IPS-20b (cell line): ENCODE measurements at regions not wholly inside any gene's neighbourhood (a gene's known extent, or its start where the extent isn't known, plus 50 kb on each side); places are given as distances from the start of the nearest gene placed in this dataset.

Experiments used
- H3K27ac ChIP-seq: one replicate; pipeline ENCODE4 v1.5.1; 2013; ENCODE audit warnings: low read length
- H3K27me3 ChIP-seq: 2 replicates; pipeline ENCODE4 v1.6.1; 2013; ENCODE audit warnings: mild to moderate bottlenecking, low read length, inconsistent platforms; ENCODE audit not compliant: insufficient read depth
- H3K36me3 ChIP-seq: 2 replicates; pipeline ENCODE4 v1.6.1; 2013; ENCODE audit warnings: low read depth, mild to moderate bottlenecking, inconsistent platforms, low read length, moderate library complexity; ENCODE audit not compliant: insufficient read depth
- H3K4me1 ChIP-seq: 2 replicates; pipeline ENCODE4 v1.6.1; 2013; ENCODE audit warnings: mild to moderate bottlenecking, control low read depth, inconsistent platforms, low read length, moderate library complexity; ENCODE audit not compliant: insufficient read depth
- H3K4me3 ChIP-seq: 2 replicates; pipeline ENCODE4 v1.5.1; 2013; ENCODE audit warnings: mild to moderate bottlenecking, low read length, inconsistent platforms
- H3K9ac ChIP-seq: 2 replicates; pipeline ENCODE4 v1.6.1; 2013; ENCODE audit warnings: low read depth, mild to moderate bottlenecking, inconsistent platforms, low read length, moderate library complexity
- H3K9me3 ChIP-seq: 2 replicates; pipeline ENCODE4 v1.6.1; 2013; ENCODE audit warnings: mild to moderate bottlenecking, low read depth, low read length, inconsistent platforms; ENCODE audit not compliant: insufficient read depth

DNA sequence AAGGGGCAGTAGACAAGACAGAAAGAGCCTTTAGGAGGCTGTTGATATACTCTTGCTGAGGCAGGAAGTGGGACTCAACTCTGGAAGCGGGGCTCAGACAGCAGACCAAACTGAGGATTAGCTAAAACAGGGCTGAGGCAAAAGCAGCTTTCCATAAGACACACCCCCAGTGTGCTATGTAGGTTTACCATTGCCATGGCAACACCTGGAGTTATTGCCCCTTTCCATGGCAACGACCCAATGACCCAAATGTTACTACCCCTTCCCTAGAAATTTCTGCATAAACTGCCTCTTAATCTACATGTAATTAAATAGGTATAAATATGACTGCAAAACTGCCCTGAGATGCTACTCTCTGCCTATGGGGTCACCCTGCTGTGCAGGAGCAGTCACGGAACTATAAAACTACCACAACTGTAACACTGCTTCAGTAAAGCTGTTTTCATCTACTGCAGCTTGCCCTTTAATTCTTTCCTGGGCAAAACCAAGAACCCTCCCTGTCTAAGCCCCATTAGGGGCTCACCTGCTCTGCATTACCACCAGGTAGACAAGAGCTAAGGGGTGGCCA lies 348.4 kb upstream of the PODXL start:
- Histone ChIP-seq H3K27ac (no peak overlapping the region), H3K9ac (no peak overlapping the region), H3K27me3 (peaks cover 65% of the 10 kb centered on the region), H3K4me3 (no peak overlapping the region), H3K36me3 (no peaks in the 10 kb centered on the region), H3K9me3 (peaks cover under 1% of the 10 kb centered on the region; the same call in 1 of the 2 replicates), H3K4me1 (no peaks in the 10 kb centered on the region)

DNA sequence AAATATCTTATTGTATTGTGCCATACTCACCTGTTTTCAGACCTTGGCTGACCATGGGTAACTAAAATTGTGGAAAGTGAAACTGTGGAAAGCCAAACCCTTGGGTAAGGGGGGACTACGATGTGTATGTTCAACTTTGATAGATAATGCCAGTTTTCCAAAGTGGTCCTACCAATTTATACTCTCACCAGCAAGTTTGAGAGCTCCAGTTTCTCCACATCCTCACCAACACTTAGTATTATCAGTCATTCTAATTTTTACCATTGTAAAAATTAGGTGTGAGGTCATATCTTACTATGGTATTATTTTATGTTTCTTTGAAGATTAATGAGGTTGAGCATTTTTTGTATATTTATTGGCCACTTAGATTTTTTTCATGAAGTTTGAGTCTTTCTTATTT lies 346.9 kb upstream of the PODXL start:
- H3K9me3 ChIP-seq, result no peaks in the 10 kb centered on the region
- no peaks in the 10 kb centered on the region for H3K4me1 ChIP-seq
- H3K27ac ChIP-seq, result no peak overlapping the region
- no peak overlapping the region for H3K9ac ChIP-seq
- no peaks in the 10 kb centered on the region for H3K36me3 ChIP-seq
- H3K4me3 ChIP-seq, result no peak overlapping the region
- H3K27me3 ChIP-seq, result peaks cover 65% of the 10 kb centered on the region

DNA sequence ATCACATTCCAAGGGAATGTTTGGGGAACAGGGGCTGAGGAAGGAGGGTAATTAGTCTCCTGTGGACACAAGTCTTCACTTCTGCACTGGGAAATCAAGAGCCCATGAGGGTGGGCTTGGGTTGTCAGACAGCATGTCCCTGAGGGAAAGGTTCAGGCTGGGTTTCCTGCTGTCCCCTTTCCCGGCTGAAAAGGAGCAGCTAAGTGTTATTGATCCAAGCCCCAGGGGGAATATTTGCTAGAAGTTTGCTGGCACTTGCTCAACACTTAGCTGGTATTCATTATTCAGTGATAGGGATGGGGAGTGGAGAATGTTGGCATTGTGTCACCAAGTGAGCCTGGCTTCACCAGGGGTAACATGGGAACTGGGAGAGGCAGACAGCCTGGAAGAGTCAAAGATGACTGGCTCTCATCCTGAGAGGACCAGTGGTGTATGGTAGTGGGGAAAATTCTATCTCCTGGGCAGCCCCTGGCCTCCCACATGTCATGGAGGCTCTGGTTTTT lies 344.4 kb upstream of the PODXL start:
- H3K4me1 ChIP-seq, result peaks cover 15% of the 10 kb centered on the region; the same call in 1 of the 2 replicates
- no peak overlapping the region for H3K9ac ChIP-seq
- no peak overlapping the region for H3K27ac ChIP-seq
- no peak overlapping the region for H3K4me3 ChIP-seq
- H3K27me3 ChIP-seq, result peaks cover 53% of the 10 kb centered on the region; the same call in 1 of the 2 replicates
- H3K9me3 ChIP-seq, result no peaks in the 10 kb centered on the region
- H3K36me3 ChIP-seq, result no peaks in the 10 kb centered on the region

DNA sequence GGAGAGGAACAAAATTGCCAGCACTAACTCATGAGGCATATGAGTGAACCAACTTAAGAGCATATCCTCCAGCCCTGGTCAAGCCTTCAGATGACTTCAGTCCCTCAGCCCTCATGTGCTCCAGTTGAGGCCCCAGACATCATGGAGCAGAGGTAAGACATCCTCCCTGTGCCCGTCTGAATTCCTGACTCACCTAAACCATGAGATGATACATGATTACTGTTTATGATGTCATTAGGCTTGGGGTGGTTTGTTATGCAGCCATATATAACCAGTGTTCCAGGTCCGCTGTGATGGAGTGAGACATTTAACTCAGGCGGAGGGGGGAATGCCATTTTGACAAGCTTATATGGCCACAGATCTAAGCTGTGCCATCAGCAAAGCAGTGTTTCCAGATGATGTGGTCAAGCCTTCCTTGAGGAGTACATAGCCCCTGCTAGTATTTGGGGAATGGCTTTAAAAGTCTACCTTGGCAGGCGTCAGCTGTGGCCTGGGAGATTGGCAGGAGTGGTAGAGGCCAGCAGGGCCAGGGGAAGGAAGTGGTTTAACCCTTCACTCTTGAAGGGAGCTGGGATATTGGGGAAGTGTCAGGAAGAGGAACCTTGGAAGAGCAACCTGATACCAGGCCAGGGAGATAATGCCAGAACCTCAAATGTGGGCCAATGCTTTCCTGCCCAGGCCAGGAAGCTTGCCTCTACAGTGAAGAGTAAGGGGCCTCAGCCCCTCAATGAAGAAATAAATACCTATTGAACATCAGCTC lies 343.0 kb upstream of the PODXL start:
- Histone ChIP-seq H3K4me1 (peaks cover 25% of the 10 kb centered on the region), H3K4me3 (no peak overlapping the region), H3K27ac (no peak overlapping the region), H3K36me3 (no peaks in the 10 kb centered on the region), H3K27me3 (peaks cover 53% of the 10 kb centered on the region; the same call in 1 of the 2 replicates), H3K9me3 (no peaks in the 10 kb centered on the region), H3K9ac (no peak overlapping the region)

DNA sequence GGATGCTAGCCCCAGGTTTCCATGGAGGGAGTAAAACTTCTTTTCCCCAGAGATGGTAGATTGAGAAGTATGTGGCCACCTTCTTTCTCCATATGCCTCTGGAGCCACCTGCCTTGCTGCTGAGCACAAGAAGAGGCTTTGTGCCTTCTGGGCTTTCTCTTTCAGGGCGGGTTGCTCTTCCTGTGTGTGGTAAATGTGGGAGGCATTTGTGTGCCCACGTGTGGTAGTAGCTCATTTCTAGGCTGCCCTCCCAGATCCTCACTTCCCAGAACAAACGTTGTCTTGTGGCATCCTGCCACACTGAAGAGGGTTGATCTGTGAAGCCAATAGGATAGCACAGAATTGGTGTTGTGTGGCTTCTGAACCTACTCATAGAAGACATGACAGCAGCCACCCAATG lies 342.0 kb upstream of the PODXL start:
- Histone ChIP-seq H3K9me3 (no peaks in the 10 kb centered on the region), H3K4me1 (peaks cover 25% of the 10 kb centered on the region), H3K27ac (no peak overlapping the region), H3K9ac (no peak overlapping the region), H3K4me3 (no peak overlapping the region), H3K27me3 (peaks cover 63% of the 10 kb centered on the region; the same call in 1 of the 2 replicates), H3K36me3 (no peaks in the 10 kb centered on the region)

DNA sequence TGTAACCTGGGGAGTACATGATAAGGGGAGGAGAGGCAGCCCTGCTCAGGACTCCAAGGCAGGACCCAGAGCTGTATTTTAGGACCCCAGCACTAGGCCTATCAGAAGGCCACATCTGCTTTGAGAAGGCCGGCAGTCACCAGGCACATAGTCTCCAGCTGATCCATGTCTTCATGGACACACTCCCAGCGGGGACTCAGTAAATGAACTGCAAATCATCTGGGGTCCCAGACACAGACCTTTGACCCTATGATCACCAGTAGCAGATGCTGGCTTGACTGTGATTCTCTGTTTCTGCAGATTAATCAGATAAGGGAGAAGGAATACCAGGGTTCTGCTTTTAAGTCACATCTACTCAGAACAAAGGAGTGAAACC lies 341.4 kb upstream of the PODXL start:
- peaks cover 25% of the 10 kb centered on the region for H3K4me1 ChIP-seq
- no peak overlapping the region for H3K27ac ChIP-seq
- H3K9me3 ChIP-seq, result no peaks in the 10 kb centered on the region
- no peak overlapping the region for H3K4me3 ChIP-seq
- no peak overlapping the region for H3K9ac ChIP-seq
- peaks cover 70% of the 10 kb centered on the region; the same call in 1 of the 2 replicates for H3K27me3 ChIP-seq
- H3K36me3 ChIP-seq, result no peaks in the 10 kb centered on the region

DNA sequence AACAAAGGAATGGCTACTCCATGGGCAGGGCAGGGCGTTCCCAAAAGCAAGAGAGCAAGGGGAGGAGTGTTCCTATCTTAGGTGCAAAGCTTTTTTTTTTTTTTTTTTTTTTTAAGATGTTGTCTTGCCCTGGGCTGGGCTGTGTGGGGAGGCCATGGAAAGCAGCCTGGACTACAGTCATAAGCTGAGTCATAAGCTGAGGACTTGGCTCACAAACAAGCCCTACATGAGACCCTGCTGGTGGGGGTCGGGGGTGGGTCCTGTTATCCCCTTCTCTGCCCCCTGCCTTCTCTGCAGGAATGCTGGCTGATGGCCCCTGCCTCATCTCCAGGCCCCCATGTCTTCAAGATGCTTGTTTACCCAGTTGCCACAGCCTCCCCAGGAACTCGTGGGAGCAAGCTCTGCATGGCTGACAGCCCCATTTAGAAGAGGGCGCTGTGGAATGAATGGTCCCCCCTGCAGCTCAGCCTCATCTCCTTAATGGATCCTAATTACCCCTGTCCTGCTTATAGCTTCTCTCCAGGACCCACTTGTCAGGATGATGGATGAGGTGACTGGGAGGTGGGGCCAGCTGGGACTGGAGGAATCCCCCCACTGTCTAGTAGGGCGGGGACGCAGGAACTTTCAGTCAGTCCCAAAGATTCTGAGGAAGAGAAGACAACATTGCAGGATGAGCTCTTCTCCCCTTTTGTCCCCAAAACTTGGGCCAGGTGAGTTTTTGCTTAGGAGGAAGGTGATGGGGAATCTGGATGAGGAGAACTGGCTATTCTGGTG lies 340.8 kb upstream of the PODXL start:
- Histone ChIP-seq H3K9ac (no peak overlapping the region), H3K9me3 (no peaks in the 10 kb centered on the region), H3K4me1 (peaks cover 25% of the 10 kb centered on the region), H3K36me3 (no peaks in the 10 kb centered on the region), H3K27ac (no peak overlapping the region), H3K27me3 (peaks cover 75% of the 10 kb centered on the region; the same call in 1 of the 2 replicates), H3K4me3 (peak overlapping the region; percentile 47)

DNA sequence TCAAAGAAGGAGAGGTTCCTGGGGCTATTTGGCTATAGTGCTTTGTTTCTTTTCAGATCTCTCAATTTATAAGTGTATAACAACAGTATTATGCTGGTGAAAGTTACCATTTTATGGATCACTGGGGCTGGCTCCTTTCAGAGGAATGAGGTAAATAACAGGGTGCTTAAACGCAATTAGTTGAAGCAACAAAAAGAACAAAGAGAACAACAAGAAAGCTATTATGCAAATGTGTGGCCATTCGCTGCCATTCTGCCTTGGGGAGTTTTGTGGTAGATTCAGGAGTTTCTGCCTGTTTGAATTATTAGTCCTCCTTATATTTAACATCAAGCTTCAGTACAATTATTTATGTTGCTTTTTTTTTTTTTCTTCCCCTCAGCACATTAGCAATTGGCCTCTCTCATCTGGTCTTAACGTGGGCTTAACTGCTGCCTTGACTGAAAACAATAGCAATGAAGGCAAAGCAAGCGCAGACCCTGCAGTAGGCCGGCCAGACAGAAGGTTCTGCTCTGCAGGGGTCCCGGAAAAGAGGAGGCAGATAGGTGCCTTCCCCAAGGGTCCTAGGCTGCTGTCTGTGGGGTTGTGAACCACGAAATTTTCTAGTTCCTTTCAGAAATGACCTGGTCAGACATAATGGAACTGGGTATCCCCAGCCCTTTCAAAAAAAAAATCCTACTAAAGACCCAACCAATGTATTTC lies 339.9 kb upstream of the PODXL start:
- Histone ChIP-seq H3K36me3 (no peaks in the 10 kb centered on the region), H3K27ac (no peak overlapping the region), H3K9ac (0 out of 2 replicates have a peak overlapping the region, but pooled peaks have one; percentile 4), H3K27me3 (peaks cover 84% of the 10 kb centered on the region; the same call in 1 of the 2 replicates), H3K9me3 (no peaks in the 10 kb centered on the region), H3K4me3 (peak overlapping the region; percentile 47), H3K4me1 (peaks cover 25% of the 10 kb centered on the region)

DNA sequence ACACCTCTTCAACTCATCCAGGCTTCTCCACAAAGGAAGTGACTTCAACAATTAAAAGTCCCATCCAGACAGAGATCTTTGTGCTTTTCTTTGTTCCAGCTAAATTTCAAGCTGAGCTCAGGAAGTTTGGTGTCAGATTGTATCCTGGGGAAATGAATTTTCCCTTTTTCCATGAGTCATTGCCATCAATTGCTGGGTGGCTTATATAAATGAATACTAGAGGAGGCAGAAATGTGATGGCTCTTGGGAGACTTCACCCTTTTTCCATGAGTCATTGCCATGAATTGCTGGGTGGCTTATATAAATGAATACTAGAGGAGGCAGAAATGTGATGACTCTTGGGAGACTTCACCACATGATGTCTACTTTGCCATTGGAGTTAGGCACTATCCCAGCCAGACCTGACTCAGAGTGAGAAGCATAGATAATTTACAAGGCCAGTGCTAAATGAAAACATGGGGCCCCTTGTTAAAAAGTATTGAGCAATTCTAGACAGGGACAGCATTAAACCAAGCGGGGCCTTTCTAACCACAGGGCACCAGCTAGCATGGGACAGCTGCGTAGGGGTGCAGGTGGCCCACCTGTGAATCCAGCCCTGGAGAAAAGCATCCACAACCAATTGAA lies 339.2 kb upstream of the PODXL start:
- Histone ChIP-seq H3K27me3 (peaks cover 85% of the 10 kb centered on the region; the same call in 1 of the 2 replicates), H3K9me3 (no peaks in the 10 kb centered on the region), H3K36me3 (no peaks in the 10 kb centered on the region), H3K4me3 (peak overlapping the region; percentile 47; the same call in 1 of the 2 replicates), H3K4me1 (peaks cover 25% of the 10 kb centered on the region), H3K9ac (0 out of 2 replicates have a peak overlapping the region, but pooled peaks have one; percentile 4), H3K27ac (no peak overlapping the region)

DNA sequence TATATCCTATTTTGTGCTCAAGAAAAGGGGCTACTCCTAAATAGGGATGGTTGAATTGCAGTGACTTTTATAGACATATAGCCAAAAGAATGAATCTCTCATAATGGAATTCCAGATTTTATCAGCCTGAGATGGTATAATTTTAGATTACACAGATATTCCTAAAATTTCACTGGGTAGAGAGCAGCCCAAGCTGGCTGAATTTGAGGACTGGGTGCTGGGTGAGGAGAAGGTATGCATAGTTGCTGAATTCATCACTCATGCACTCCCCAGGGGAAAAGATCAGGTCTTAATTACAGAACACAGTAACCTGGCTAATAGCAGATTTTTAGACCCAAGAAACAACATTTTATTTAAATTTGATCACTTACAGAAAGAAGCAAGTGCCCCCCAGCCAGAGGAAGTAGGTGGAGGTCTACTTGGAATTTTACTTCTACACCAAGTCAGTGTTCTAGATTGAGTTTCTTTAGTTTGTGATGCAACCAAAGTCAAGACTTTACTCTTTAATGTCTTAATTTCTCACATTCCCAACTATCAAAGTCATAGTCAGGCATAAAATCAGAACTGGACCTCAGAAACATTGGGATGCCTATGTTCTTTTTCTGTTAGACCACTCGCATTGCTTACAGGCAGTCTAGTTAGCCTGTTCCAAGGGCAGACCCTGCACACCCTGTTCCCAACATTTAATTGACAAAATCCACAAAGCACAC lies 337.4 kb upstream of the PODXL start:
- no peaks in the 10 kb centered on the region for H3K9me3 ChIP-seq
- no peak overlapping the region for H3K9ac ChIP-seq
- peaks cover 79% of the 10 kb centered on the region; the same call in 1 of the 2 replicates for H3K27me3 ChIP-seq
- no peak overlapping the region for H3K4me3 ChIP-seq
- H3K36me3 ChIP-seq, result no peaks in the 10 kb centered on the region
- H3K27ac ChIP-seq, result no peak overlapping the region
- H3K4me1 ChIP-seq, result peaks cover 25% of the 10 kb centered on the region
